ENCODE measurements at regions not wholly inside any gene's neighbourhood (a gene's known extent, or its start where the extent isn't known, plus 50 kb on each side); places are given as distances from the start of the nearest gene placed in this dataset.
"Not testable (repeated sequence)": the region's sequence is repeated elsewhere in the genome, so short reads cannot be mapped to it uniquely, and the experiment has no call there.

DNA sequence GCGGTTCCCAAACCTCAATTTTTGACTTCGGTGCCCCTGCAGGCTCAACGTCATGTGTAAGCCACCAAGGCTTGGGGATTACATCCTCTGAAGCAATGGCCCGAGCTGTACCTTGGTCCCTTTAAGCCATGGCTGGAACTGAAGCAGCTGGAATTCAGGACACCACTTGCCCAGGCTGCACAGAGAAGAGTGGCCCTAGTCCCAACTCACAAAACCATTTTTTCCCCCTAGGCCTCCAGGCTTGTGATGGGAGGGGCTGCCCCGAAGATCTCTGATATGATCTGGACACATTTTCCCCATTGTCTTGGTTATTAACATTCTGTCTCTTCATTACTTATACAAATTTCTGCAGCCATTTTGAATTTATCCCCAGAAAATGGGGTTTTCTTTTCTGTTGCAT lies 233.3 kb upstream of the ADGRL4 start:
- Mint-ChIP-seq H3K27me3 (ENCODE audit: unreplicated experiment) (no peaks in the 10 kb centered on the region), H3K4me1 (ENCODE audit: unreplicated experiment) (peaks cover 12% of the 10 kb centered on the region), H3K36me3 (ENCODE audit: unreplicated experiment) (peaks cover 2% of the 10 kb centered on the region), H3K27ac (ENCODE audit: unreplicated experiment) (no peak overlapping the region), H3K4me3 (ENCODE audit: unreplicated experiment) (no peak overlapping the region), H3K9me3 (ENCODE audit: unreplicated experiment) (no peaks in the 10 kb centered on the region)
- DNase-seq (ENCODE audit: extremely low spot score, unreplicated experiment), result no peak
- no peak for TF ChIP-seq CTCF (IDR thresholded peaks at IDR 0.05)

GRCh38 chr1:79235301-79236002 lies 228.9 kb upstream of the ADGRL4 start:
- peak overlapping the region; percentile 63 for H3K27ac Mint-ChIP-seq (ENCODE audit: unreplicated experiment)
- TF ChIP-seq CTCF (IDR thresholded peaks at IDR 0.05), result no peak

DNA sequence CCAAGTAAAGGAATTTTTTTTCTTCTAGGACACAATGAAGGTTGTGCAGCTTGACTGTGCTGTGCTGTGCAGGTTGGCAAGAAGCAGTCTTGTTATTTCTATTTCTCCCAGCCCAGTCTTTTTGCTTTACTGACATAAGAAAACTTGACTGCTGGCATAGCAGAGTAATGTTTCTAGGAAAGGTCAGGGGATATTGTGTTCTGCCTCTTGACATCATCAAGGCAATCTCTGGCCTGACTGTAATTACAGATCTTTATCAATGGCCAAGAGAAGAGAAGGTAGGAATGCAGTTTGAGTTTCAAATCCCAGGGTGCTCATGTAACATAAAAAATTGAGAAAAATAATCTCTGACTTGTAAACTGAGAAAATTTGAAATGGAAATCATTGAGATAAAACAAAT lies 226.3 kb upstream of the ADGRL4 start:
- H3K27me3 Mint-ChIP-seq (ENCODE audit: unreplicated experiment), result no peaks in the 10 kb centered on the region
- no peaks in the 10 kb centered on the region for H3K9me3 Mint-ChIP-seq (ENCODE audit: unreplicated experiment)
- no peak overlapping the region for H3K4me3 Mint-ChIP-seq (ENCODE audit: unreplicated experiment)
- DNase-seq (ENCODE audit: extremely low spot score, unreplicated experiment), result no peak
- no peak overlapping the region for H3K27ac Mint-ChIP-seq (ENCODE audit: unreplicated experiment)
- no peaks in the 10 kb centered on the region for H3K36me3 Mint-ChIP-seq (ENCODE audit: unreplicated experiment)
- H3K4me1 Mint-ChIP-seq (ENCODE audit: unreplicated experiment), result peaks cover 24% of the 10 kb centered on the region
- TF ChIP-seq CTCF (IDR thresholded peaks at IDR 0.05), result no peak

More at GRCh38 chr1:79235301-79236002, 228.9 kb upstream of the ADGRL4 start:
- Mint-ChIP-seq H3K4me3 (ENCODE audit: unreplicated experiment) (no peak overlapping the region), H3K27me3 (ENCODE audit: unreplicated experiment) (no peaks in the 10 kb centered on the region), H3K4me1 (ENCODE audit: unreplicated experiment) (peaks cover 19% of the 10 kb centered on the region), H3K36me3 (ENCODE audit: unreplicated experiment) (no peaks in the 10 kb centered on the region), H3K9me3 (ENCODE audit: unreplicated experiment) (no peaks in the 10 kb centered on the region)
- no peak for DNase-seq (ENCODE audit: extremely low spot score, unreplicated experiment)

- H3K36me3 Mint-ChIP-seq (ENCODE audit: unreplicated experiment); DNase-seq (ENCODE audit: extremely low spot score, unreplicated experiment); H3K27ac Mint-ChIP-seq (ENCODE audit: unreplicated experiment); H3K9me3 Mint-ChIP-seq (ENCODE audit: unreplicated experiment); H3K27me3 Mint-ChIP-seq (ENCODE audit: unreplicated experiment); H3K4me3 Mint-ChIP-seq (ENCODE audit: unreplicated experiment): not testable (repeated sequence)
- H3K4me1 Mint-ChIP-seq (ENCODE audit: unreplicated experiment), result peaks cover 24% of the 10 kb centered on the region
Measured at GRCh38 chr1:79230751-79231150, 224.2 kb upstream of the ADGRL4 start.

- no peak overlapping the region for H3K27ac Mint-ChIP-seq (ENCODE audit: unreplicated experiment)
- H3K27me3 Mint-ChIP-seq (ENCODE audit: unreplicated experiment), result no peaks in the 10 kb centered on the region
- peaks cover 9% of the 10 kb centered on the region for H3K4me1 Mint-ChIP-seq (ENCODE audit: unreplicated experiment)
- H3K36me3 Mint-ChIP-seq (ENCODE audit: unreplicated experiment), result no peaks in the 10 kb centered on the region
- no peak for TF ChIP-seq CTCF (IDR thresholded peaks at IDR 0.05)
- H3K4me3 Mint-ChIP-seq (ENCODE audit: unreplicated experiment), result no peak overlapping the region
- DNase-seq (ENCODE audit: extremely low spot score, unreplicated experiment), result no peak
- H3K9me3 Mint-ChIP-seq (ENCODE audit: unreplicated experiment), result peaks cover 7% of the 10 kb centered on the region
Measured at GRCh38 chr1:79226963-79227362, 220.4 kb upstream of the ADGRL4 start.
